Left ventricle myocardium inferior (tissue), 1 donor: ENCODE measurements at regions not wholly inside any gene's neighbourhood (a gene's known extent, or its start where the extent isn't known, plus 50 kb on each side); places are given as distances from the start of the nearest gene placed in this dataset.

ENCODE experiments used
- DNase-seq: peaks from one replicate; pipeline ENCODE4 v3.0.0-alpha.2; 2020
- H3K27ac ChIP-seq: fragments of 200-600 bp; replicated peaks from 2 replicates; pipeline ENCODE4 v1.8.0; 2021
- H3K27me3 ChIP-seq: fragments of 200-600 bp; 2 replicates; pipeline ENCODE4 v1.8.0; 2021; ENCODE audit warnings: low read depth
- H3K36me3 ChIP-seq: fragments of 200-600 bp; 2 replicates; pipeline ENCODE4 v1.8.0; 2021
- H3K4me1 ChIP-seq: fragments of 200-600 bp; 2 replicates; pipeline ENCODE4 v1.8.0; 2021
- H3K4me3 ChIP-seq: fragments of 200-600 bp; 2 replicates; pipeline ENCODE4 v1.8.0; 2021; ENCODE audit warnings: mild to moderate bottlenecking, moderate library complexity
- H3K9me3 ChIP-seq: fragments of 200-600 bp; replicated peaks from 2 replicates; pipeline ENCODE4 v1.8.0; 2021
- CTCF ChIP-seq: fragments of 200-600 bp; IDR thresholded peaks from 2 replicates; pipeline ENCODE4 v1.8.0; 2021; ENCODE audit warnings: antibody characterized with exemption, mild to moderate bottlenecking, borderline replicate concordance
- intact Hi-C: fragments of 100-400 bp; cut with micrococcal nuclease; formaldehyde crosslinking; loops from one replicate; pipeline ENCODE4 v1.11.0; 2022
- donor health status: DM: no; HTN: yes; CAD: no; lungs with severe emphysema.

- H3K4me3 ChIP-seq: no peak overlapping the region
- H3K36me3 ChIP-seq: no peaks in the 10 kb centered on the region
- no peak overlapping the region for H3K27ac ChIP-seq
- intact Hi-C loops: no loop called here
- peaks cover 11% of the 10 kb centered on the region for H3K4me1 ChIP-seq
- H3K27me3 ChIP-seq: peaks cover 37% of the 10 kb centered on the region
- no peak for TF ChIP-seq CTCF
- H3K9me3 ChIP-seq: no peaks in the 10 kb centered on the region
- DNase-seq: no peak
Measured at GRCh38 chr10:128545216-128545615, 419.0 kb upstream of the MKI67 start.

- intact Hi-C loops: no loop called here
- H3K36me3 ChIP-seq: no peaks in the 10 kb centered on the region
- no peaks in the 10 kb centered on the region for H3K9me3 ChIP-seq
- DNase-seq: no peak
- TF ChIP-seq CTCF: no peak
- no peak overlapping the region for H3K4me3 ChIP-seq
- H3K4me1 ChIP-seq: no peaks in the 10 kb centered on the region
- H3K27me3 ChIP-seq: peaks cover 27% of the 10 kb centered on the region
- no peak overlapping the region for H3K27ac ChIP-seq
Measured at GRCh38 chr10:128546651-128547165, 420.5 kb upstream of the MKI67 start.

DNA sequence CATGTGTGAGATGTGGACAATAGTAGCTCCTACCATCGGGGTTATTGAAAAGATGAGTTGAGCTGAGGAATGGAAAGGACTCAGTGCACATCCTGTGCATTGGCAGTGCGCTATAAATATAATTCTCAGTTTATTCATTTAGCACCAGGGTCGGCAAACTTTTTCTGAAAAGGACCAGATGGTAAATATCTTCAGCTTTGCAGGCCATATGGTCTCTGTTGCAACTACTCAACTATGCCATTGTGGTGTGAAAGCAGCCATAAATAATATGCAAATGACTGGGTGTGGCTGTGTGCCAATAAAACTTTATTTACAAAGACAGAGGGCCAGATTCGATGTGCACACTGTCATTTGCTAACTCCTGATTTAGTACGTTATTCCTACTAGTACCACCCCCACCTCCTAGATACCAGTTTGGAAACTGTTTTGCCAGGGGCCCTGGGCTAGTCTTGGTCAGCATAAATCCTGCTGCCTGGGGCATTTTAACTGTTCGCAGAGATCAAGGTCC lies 422.9 kb upstream of the MKI67 start:
- DNase-seq: no peak
- H3K4me1 ChIP-seq: no peaks in the 10 kb centered on the region
- no peak overlapping the region for H3K4me3 ChIP-seq
- H3K27me3 ChIP-seq: peaks cover 14% of the 10 kb centered on the region
- no peaks in the 10 kb centered on the region for H3K36me3 ChIP-seq
- H3K27ac ChIP-seq: no peak overlapping the region
- H3K9me3 ChIP-seq: no peaks in the 10 kb centered on the region
- no peak for TF ChIP-seq CTCF
- intact Hi-C loops: no loop called here

GRCh38 chr10:128550045-128550444 lies 423.8 kb upstream of the MKI67 start:
- no peaks in the 10 kb centered on the region for H3K9me3 ChIP-seq
- no peak overlapping the region for H3K27ac ChIP-seq
- intact Hi-C loops: no loop called here
- no peak overlapping the region for H3K4me3 ChIP-seq
- peaks cover 19% of the 10 kb centered on the region for H3K27me3 ChIP-seq
- no peak for TF ChIP-seq CTCF
- no peaks in the 10 kb centered on the region for H3K36me3 ChIP-seq
- DNase-seq: no peak
- H3K4me1 ChIP-seq: no peaks in the 10 kb centered on the region

DNA sequence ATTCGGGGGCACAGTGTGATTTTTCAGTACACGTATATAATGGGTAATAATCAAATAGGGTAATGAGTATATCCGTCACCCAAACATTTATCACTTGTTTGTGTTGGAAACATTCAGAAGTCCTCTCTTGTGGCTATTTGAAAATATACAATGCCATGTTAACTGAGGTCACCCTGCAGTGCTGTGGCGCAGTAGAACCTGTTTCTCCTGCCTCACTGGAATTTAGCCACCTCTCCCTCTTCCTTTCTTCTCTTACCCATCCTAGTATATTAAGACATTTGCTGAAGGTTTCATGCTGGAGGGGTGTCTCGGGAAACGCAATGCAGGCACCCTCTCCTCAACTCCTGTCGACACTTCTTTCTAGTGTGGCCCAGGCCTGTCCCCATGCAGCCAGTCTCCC lies 425.3 kb upstream of the MKI67 start:
- DNase-seq: no peak
- H3K9me3 ChIP-seq: no peaks in the 10 kb centered on the region
- no peaks in the 10 kb centered on the region for H3K36me3 ChIP-seq
- H3K27me3 ChIP-seq: peaks cover 29% of the 10 kb centered on the region
- H3K4me3 ChIP-seq: no peak overlapping the region
- TF ChIP-seq CTCF: no peak
- no peaks in the 10 kb centered on the region for H3K4me1 ChIP-seq
- no peak overlapping the region for H3K27ac ChIP-seq
- intact Hi-C loops: no loop called here
